Liver (tissue), 8 donors: ENCODE measurements at regions not wholly inside any gene's neighbourhood (a gene's known extent, or its start where the extent isn't known, plus 50 kb on each side); places are given as distances from the start of the nearest gene placed in this dataset.
"Not testable (repeated sequence)": the region's sequence is repeated elsewhere in the genome, so short reads cannot be mapped to it uniquely, and the experiment has no call there.

Source experiments
- DNase-seq: peaks from one replicate; pipeline ENCODE4 v3.0.0-alpha.2; 2017; ENCODE audit warnings: low spot score
- H3K27ac ChIP-seq, 2 donors: one replicate each; pipeline ENCODE4 v1.7.0; 2013; ENCODE audit warnings: inconsistent platforms in 2 of 2, low read length in 2 of 2, control low read depth in 1 of 2, low read depth in 1 of 2, mild to moderate bottlenecking in 1 of 2
- H3K27me3 ChIP-seq, 4 donors: one replicate each; pipeline versions ENCODE4 v1.6.1 to v1.7.0; 2013; ENCODE audit warnings: low read length in 3 of 4, inconsistent platforms in 1 of 4, mild to moderate bottlenecking in 1 of 4, moderate library complexity in 1 of 4; ENCODE audit not compliant: control insufficient read depth in 4 of 4, insufficient read depth in 4 of 4
- H3K36me3 ChIP-seq, 4 donors: one replicate each; pipeline versions ENCODE4 v1.6.1 to v1.7.0; 2013; ENCODE audit warnings: low read length in 3 of 4, mild to moderate bottlenecking in 3 of 4, low read depth in 1 of 4, moderate library complexity in 1 of 4; ENCODE audit not compliant: control insufficient read depth in 4 of 4, insufficient read depth in 3 of 4
- H3K4me1 ChIP-seq, 4 donors: one replicate each; pipeline versions ENCODE4 v1.6.1 to v1.7.0; 2013; ENCODE audit warnings: low read length in 3 of 4, mild to moderate bottlenecking in 3 of 4, moderate library complexity in 1 of 4; ENCODE audit not compliant: control insufficient read depth in 4 of 4, insufficient read depth in 4 of 4
- H3K4me3 ChIP-seq, 3 donors: one replicate each; pipeline versions ENCODE4 v1.6.1 to v1.7.0; 2013; ENCODE audit warnings: low read length in 3 of 3, control low read depth in 1 of 3, low read depth in 1 of 3, mild to moderate bottlenecking in 1 of 3
- H3K9ac ChIP-seq, 2 donors: one replicate each; pipeline ENCODE4 v1.7.0; 2013; ENCODE audit warnings: low read length in 2 of 2, mild to moderate bottlenecking in 2 of 2, moderate library complexity in 2 of 2, control low read depth in 1 of 2, low read depth in 1 of 2
- H3K9me3 ChIP-seq, 4 donors: one replicate each; pipeline versions ENCODE4 v1.6.1 to v1.7.0; 2013; ENCODE audit warnings: low read length in 3 of 4; ENCODE audit not compliant: control insufficient read depth in 4 of 4
- ATF3 ChIP-seq: IDR thresholded peaks from 2 replicates; pipeline ENCODE4 v1.6.1; 2016; ENCODE audit warnings: antibody characterized with exemption
- CTCF ChIP-seq: fragments of 150-350 bp; IDR thresholded peaks from 2 replicates; pipeline ENCODE4 v1.5.1; 2017; ENCODE audit warnings: improper control_type of control experiment, low read depth, low read length; ENCODE audit not compliant: missing input control
- EGR1 ChIP-seq, 2 donors: IDR thresholded peaks; 2 replicates each; pipeline ENCODE4 v1.6.1; 2016 to 2018; ENCODE audit warnings: antibody characterized with exemption in 2 of 2, low read depth in 2 of 2
- FOXA1 ChIP-seq: IDR thresholded peaks from 2 replicates; pipeline ENCODE4 v1.6.1; 2016; ENCODE audit warnings: antibody characterized with exemption
- GABPA ChIP-seq, 2 donors: IDR thresholded peaks in 1 of 2; conservative IDR thresholded peaks in 1 of 2; 2 replicates each; pipeline ENCODE4 v1.6.1; 2016; ENCODE audit warnings: antibody characterized with exemption in 2 of 2, mild to moderate bottlenecking in 1 of 2, moderate library complexity in 1 of 2
- JUND ChIP-seq, 2 donors: IDR thresholded peaks; 2 replicates each; pipeline ENCODE4 v1.6.1; 2016; ENCODE audit warnings: antibody characterized with exemption in 2 of 2
- MAX ChIP-seq: IDR thresholded peaks from 2 replicates; pipeline ENCODE4 v1.6.1; 2016; ENCODE audit warnings: antibody characterized with exemption
- NR2F2 ChIP-seq: IDR thresholded peaks from 2 replicates; pipeline ENCODE4 v1.6.1; 2016; ENCODE audit warnings: antibody characterized with exemption
- REST ChIP-seq: IDR thresholded peaks from 2 replicates; pipeline ENCODE4 v1.6.1; 2016; ENCODE audit warnings: antibody characterized with exemption, mild to moderate bottlenecking
- RXRA ChIP-seq, 2 donors: IDR thresholded peaks; 2 replicates each; pipeline ENCODE4 v1.6.1; 2017 to 2018; ENCODE audit warnings: antibody characterized with exemption in 2 of 2, mild to moderate bottlenecking in 1 of 2
- SP1 ChIP-seq: IDR thresholded peaks from 2 replicates; pipeline ENCODE4 v1.6.1; 2018; ENCODE audit warnings: antibody characterized with exemption, mild to moderate bottlenecking
- TAF1 ChIP-seq: conservative IDR thresholded peaks from 2 replicates; pipeline ENCODE4 v1.6.1; 2016; ENCODE audit warnings: antibody characterized with exemption, mild to moderate bottlenecking
- YY1 ChIP-seq: IDR thresholded peaks from 2 replicates; pipeline ENCODE4 v1.6.1; 2016; ENCODE audit warnings: antibody characterized with exemption, mild to moderate bottlenecking
- ZBTB33 ChIP-seq: IDR thresholded peaks from 2 replicates; pipeline ENCODE4 v1.6.1; 2016; ENCODE audit warnings: antibody characterized with exemption
- WGBS: extraction: QIAGEN DNeasy Blood & Tissue Kit; methylation state at CpG from one replicate; pipeline ENCODE4 v1.1.7; 2013; 5-methylcytosine and 5-hydroxymethylcytosine counted together
- donor health status: healthy.
- donor health status: healthy.
- donor health status: healthy.
- donor health status: healthy.
- donor health status: healthy.

GRCh38 chr1:199836430-199836829, 191.1 kb upstream of the NR5A2 start:
- WGBS, result 78% methylated on average over 2 of the region's 2 CpGs
- Histone ChIP-seq H3K4me1 (no peaks in the 10 kb centered on the region), H3K4me3 (no peak overlapping the region), H3K9me3 (peaks cover 0 to 2% (median 0%) of the 10 kb centered on the region in 4 donors), H3K36me3 (no peaks in the 10 kb centered on the region), H3K27ac (no peak overlapping the region), H3K9ac (no peak overlapping the region), H3K27me3 (no peaks in the 10 kb centered on the region)
- TF ChIP-seq GABPA (IDR thresholded peaks at IDR 0.05 in 1 of 2, conservative IDR thresholded peaks at IDR 0.05 in 1 of 2) (no peak), NR2F2 (no peak), ZBTB33 (no peak), REST (no peak), ATF3 (no peak), FOXA1 (no peak), EGR1 (IDR thresholded peaks at IDR 0.05; ENCODE audit: low read depth in 2 of 2) (no peak), JUND (IDR thresholded peaks at IDR 0.05) (no peak), MAX (no peak), CTCF (no peak), SP1 (no peak), RXRA (IDR thresholded peaks at IDR 0.05) (no peak), YY1 (no peak)
- no peak for DNase-seq

GRCh38 chr1:199837321-199837720, 190.2 kb upstream of the NR5A2 start:
- DNase-seq, result no peak
- no peaks in the 10 kb centered on the region for H3K27me3 ChIP-seq
- no peak for TF ChIP-seq SP1
- TF ChIP-seq TAF1, result no peak
- no peak for TF ChIP-seq ATF3
- no peak for TF ChIP-seq YY1
- TF ChIP-seq GABPA (IDR thresholded peaks at IDR 0.05 in 1 of 2, conservative IDR thresholded peaks at IDR 0.05 in 1 of 2), result no peak
- H3K36me3 ChIP-seq, result no peaks in the 10 kb centered on the region
- H3K4me3 ChIP-seq, result no peak overlapping the region
- H3K9me3 ChIP-seq, result peaks cover 0 to 2% (median 0%) of the 10 kb centered on the region in 4 donors
- WGBS, result 76% methylated on average over 1 of the region's 1 CpG
- H3K4me1 ChIP-seq, result no peaks in the 10 kb centered on the region
- no peak overlapping the region for H3K9ac ChIP-seq
- no peak overlapping the region for H3K27ac ChIP-seq

GRCh38 chr1:199839608-199840007, 187.9 kb upstream of the NR5A2 start:
- WGBS, result 84% methylated on average over 8 of the region's 8 CpGs
- H3K9ac ChIP-seq, H3K27ac ChIP-seq, H3K9me3 ChIP-seq, H3K27me3 ChIP-seq, DNase-seq, H3K4me1 ChIP-seq, H3K4me3 ChIP-seq, H3K36me3 ChIP-seq: not testable (repeated sequence)

- 94% methylated on average over 2 of the region's 2 CpGs for WGBS
Measured at GRCh38 chr1:199843096-199843495, 184.4 kb upstream of the NR5A2 start.

More at GRCh38 chr1:199843096-199843495, 184.4 kb upstream of the NR5A2 start:
- H3K27ac ChIP-seq, H3K4me1 ChIP-seq, H3K27me3 ChIP-seq, H3K4me3 ChIP-seq, H3K36me3 ChIP-seq, H3K9me3 ChIP-seq, DNase-seq, H3K9ac ChIP-seq: not testable (repeated sequence)
